NCI-H1092 (cell line): ENCODE measurements at regions not wholly inside any gene's neighbourhood (a gene's known extent, or its start where the extent isn't known, plus 50 kb on each side); places are given as distances from the start of the nearest gene placed in this dataset.

Experiments used
- DNase-seq: peaks from one replicate; lab custom pipeline; 2025; lab: John Stamatoyannopoulos, UW

- DNase-seq: no peak
Observed at GRCh38 chr6:137269803-137270202, 50.6 kb upstream of the IFNGR1 start.

GRCh38 chr6:137269347-137269746 lies 50.2 kb upstream of the IFNGR1 start:
- DNase-seq: no peak
